Mammary epithelial cell (primary cell): ENCODE measurements at regions not wholly inside any gene's neighbourhood (a gene's known extent, or its start where the extent isn't known, plus 50 kb on each side); places are given as distances from the start of the nearest gene placed in this dataset.

Experiments used
- EZH2 ChIP-seq: IDR thresholded peaks from 2 replicates; pipeline ENCODE4 v1.6.1; 2012; ENCODE audit warnings: low read length, inconsistent platforms, borderline replicate concordance
- TF ChIP-seq, protein P1 (sequence below), 2 donors: IDR thresholded peaks in 1 of 2; conservative IDR thresholded peaks in 1 of 2; 2 replicates each; pipeline ENCODE4 v1.5.1; 2011 to 2012; ENCODE audit warnings: inconsistent platforms in 2 of 2, low read length in 2 of 2, mild to moderate bottlenecking in 2 of 2, control low read depth in 1 of 2, low read depth in 1 of 2; ENCODE audit not compliant: insufficient read depth in 1 of 2; ENCODE audit errors: extremely low read depth in 1 of 2

GRCh38 chr3:30352410-30353318 is 253.7 kb upstream of the TGFBR2 start:
- TF ChIP-seq, protein P1, sequence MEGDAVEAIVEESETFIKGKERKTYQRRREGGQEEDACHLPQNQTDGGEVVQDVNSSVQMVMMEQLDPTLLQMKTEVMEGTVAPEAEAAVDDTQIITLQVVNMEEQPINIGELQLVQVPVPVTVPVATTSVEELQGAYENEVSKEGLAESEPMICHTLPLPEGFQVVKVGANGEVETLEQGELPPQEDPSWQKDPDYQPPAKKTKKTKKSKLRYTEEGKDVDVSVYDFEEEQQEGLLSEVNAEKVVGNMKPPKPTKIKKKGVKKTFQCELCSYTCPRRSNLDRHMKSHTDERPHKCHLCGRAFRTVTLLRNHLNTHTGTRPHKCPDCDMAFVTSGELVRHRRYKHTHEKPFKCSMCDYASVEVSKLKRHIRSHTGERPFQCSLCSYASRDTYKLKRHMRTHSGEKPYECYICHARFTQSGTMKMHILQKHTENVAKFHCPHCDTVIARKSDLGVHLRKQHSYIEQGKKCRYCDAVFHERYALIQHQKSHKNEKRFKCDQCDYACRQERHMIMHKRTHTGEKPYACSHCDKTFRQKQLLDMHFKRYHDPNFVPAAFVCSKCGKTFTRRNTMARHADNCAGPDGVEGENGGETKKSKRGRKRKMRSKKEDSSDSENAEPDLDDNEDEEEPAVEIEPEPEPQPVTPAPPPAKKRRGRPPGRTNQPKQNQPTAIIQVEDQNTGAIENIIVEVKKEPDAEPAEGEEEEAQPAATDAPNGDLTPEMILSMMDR (conservative IDR thresholded peaks at IDR 0.05 in 1 of 2, IDR thresholded peaks at IDR 0.05 in 1 of 2; ENCODE audit: extremely low read depth in 1 of 2, insufficient read depth in 1 of 2, low read depth in 1 of 2, low read length in 2 of 2) = no peak
- no peak for TF ChIP-seq EZH2
